ENCODE measurements at regions not wholly inside any gene's neighbourhood (a gene's known extent, or its start where the extent isn't known, plus 50 kb on each side); places are given as distances from the start of the nearest gene placed in this dataset.

DNA sequence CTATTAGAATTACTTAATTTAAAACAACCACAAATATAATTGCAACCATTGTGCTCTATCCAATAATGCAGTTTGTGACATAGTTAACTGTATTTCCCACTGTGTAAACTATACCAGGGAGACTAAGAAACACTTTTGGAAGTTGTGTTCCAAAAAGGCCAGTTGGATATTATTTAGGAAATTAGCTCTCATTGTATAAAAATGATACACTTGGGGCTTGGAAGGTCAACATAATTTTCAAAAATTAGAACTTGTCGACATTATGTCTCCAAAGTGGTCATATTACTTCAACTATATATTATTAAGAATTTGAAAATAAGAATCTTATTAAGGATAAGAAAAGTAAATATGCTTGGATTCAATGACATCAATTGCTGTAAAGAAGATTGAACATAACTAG, 876.6 kb downstream of the MRPL39 start:
- Histone ChIP-seq H3K4me1 (ENCODE audit: control insufficient read depth in 4 of 4, insufficient read depth in 4 of 4, low read length in 3 of 4) (no peaks in the 10 kb centered on the region), H3K27me3 (ENCODE audit: control insufficient read depth in 4 of 4, insufficient read depth in 4 of 4, low read length in 3 of 4) (no peaks in the 10 kb centered on the region), H3K9ac (ENCODE audit: low read depth in 1 of 2, low read length in 2 of 2) (no peak overlapping the region), H3K4me3 (ENCODE audit: low read depth in 1 of 3, low read length in 3 of 3) (no peak overlapping the region), H3K9me3 (ENCODE audit: control insufficient read depth in 4 of 4, low read length in 3 of 4) (no peaks in the 10 kb centered on the region), H3K27ac (ENCODE audit: low read depth in 1 of 2, low read length in 2 of 2) (no peak overlapping the region), H3K36me3 (ENCODE audit: control insufficient read depth in 4 of 4, insufficient read depth in 3 of 4, low read depth in 1 of 4, low read length in 3 of 4) (no peaks in the 10 kb centered on the region)
- DNase-seq (ENCODE audit: low spot score): no peak
- TF ChIP-seq YY1 (IDR thresholded peaks at IDR 0.05) (no peak), TAF1 (conservative IDR thresholded peaks at IDR 0.05) (no peak), JUND (IDR thresholded peaks at IDR 0.05) (no peak), RAD21 (IDR thresholded peaks at IDR 0.05) (no peak), SP1 (IDR thresholded peaks at IDR 0.05) (no peak), HNF4G (IDR thresholded peaks at IDR 0.05) (no peak), HNF4A (conservative IDR thresholded peaks at IDR 0.05) (no peak), EGR1 (IDR thresholded peaks at IDR 0.05; ENCODE audit: low read depth in 2 of 2) (no peak), NR2F2 (IDR thresholded peaks at IDR 0.05) (no peak), FOXA2 (IDR thresholded peaks at IDR 0.05) (no peak), FOXA1 (IDR thresholded peaks at IDR 0.05) (no peak), ATF3 (IDR thresholded peaks at IDR 0.05) (no peak), GABPA (IDR thresholded peaks at IDR 0.05 in 1 of 2, conservative IDR thresholded peaks at IDR 0.05 in 1 of 2) (no peak), RXRA (IDR thresholded peaks at IDR 0.05) (no peak), REST (IDR thresholded peaks at IDR 0.05) (no peak)
- TF ChIP-seq, protein P1, sequence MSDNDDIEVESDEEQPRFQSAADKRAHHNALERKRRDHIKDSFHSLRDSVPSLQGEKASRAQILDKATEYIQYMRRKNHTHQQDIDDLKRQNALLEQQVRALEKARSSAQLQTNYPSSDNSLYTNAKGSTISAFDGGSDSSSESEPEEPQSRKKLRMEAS (IDR thresholded peaks at IDR 0.05): no peak
- TF ChIP-seq, protein P2, sequence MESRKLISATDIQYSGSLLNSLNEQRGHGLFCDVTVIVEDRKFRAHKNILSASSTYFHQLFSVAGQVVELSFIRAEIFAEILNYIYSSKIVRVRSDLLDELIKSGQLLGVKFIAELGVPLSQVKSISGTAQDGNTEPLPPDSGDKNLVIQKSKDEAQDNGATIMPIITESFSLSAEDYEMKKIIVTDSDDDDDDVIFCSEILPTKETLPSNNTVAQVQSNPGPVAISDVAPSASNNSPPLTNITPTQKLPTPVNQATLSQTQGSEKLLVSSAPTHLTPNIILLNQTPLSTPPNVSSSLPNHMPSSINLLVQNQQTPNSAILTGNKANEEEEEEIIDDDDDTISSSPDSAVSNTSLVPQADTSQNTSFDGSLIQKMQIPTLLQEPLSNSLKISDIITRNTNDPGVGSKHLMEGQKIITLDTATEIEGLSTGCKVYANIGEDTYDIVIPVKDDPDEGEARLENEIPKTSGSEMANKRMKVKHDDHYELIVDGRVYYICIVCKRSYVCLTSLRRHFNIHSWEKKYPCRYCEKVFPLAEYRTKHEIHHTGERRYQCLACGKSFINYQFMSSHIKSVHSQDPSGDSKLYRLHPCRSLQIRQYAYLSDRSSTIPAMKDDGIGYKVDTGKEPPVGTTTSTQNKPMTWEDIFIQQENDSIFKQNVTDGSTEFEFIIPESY (IDR thresholded peaks at IDR 0.05): no peak
- WGBS: 42% methylated on average over 1 of the region's 1 CpG

- no peaks in the 10 kb centered on the region for H3K9me3 ChIP-seq (ENCODE audit: control insufficient read depth in 4 of 4, low read length in 3 of 4)
- WGBS: 50% methylated on average over 3 of the region's 3 CpGs
- H3K27me3 ChIP-seq (ENCODE audit: control insufficient read depth in 4 of 4, insufficient read depth in 4 of 4, low read length in 3 of 4): no peaks in the 10 kb centered on the region
Observed at GRCh38 chr21:24729568-24729967, 877.7 kb downstream of the MRPL39 start.

More at GRCh38 chr21:24729568-24729967, 877.7 kb downstream of the MRPL39 start:
- Histone ChIP-seq H3K4me3 (ENCODE audit: low read depth in 1 of 3, low read length in 3 of 3) (no peak overlapping the region), H3K27ac (ENCODE audit: low read depth in 1 of 2, low read length in 2 of 2) (no peak overlapping the region), H3K4me1 (ENCODE audit: control insufficient read depth in 4 of 4, insufficient read depth in 4 of 4, low read length in 3 of 4) (no peaks in the 10 kb centered on the region), H3K36me3 (ENCODE audit: control insufficient read depth in 4 of 4, insufficient read depth in 3 of 4, low read depth in 1 of 4, low read length in 3 of 4) (no peaks in the 10 kb centered on the region), H3K9ac (ENCODE audit: low read depth in 1 of 2, low read length in 2 of 2) (no peak overlapping the region)
- TF ChIP-seq FOXA1 (IDR thresholded peaks at IDR 0.05): no peak
- no peak for TF ChIP-seq GABPA (IDR thresholded peaks at IDR 0.05 in 1 of 2, conservative IDR thresholded peaks at IDR 0.05 in 1 of 2)
- DNase-seq (ENCODE audit: low spot score): no peak
